ENCODE measurements at regions not wholly inside any gene's neighbourhood (a gene's known extent, or its start where the extent isn't known, plus 50 kb on each side); places are given as distances from the start of the nearest gene placed in this dataset.

- H3K4me3 ChIP-seq (ENCODE audit: low read length), result no peak overlapping the region
- H3K27ac ChIP-seq (ENCODE audit: low read length), result no peak overlapping the region
- no CpG with 5 or more reads among the region's 15 CpGs for WGBS (ENCODE audit: insufficient coverage, insufficient read length)
- H3K36me3 ChIP-seq (ENCODE audit: control insufficient read depth, insufficient read depth, low read length), result no peaks in the 10 kb centered on the region
- H3K27me3 ChIP-seq (ENCODE audit: control insufficient read depth, insufficient read depth, low read length), result no peaks in the 10 kb centered on the region
- H3K4me1 ChIP-seq (ENCODE audit: control insufficient read depth, insufficient read depth, low read length), result no peaks in the 10 kb centered on the region
- DNase-seq (ENCODE audit: low read depth, low spot score), result no peak
- no peaks in the 10 kb centered on the region for H3K9me3 ChIP-seq (ENCODE audit: control insufficient read depth, insufficient read depth, low read length)
Measured at GRCh38 chr16:87040169-87041117, 276.7 kb downstream of the C16orf95 start.

DNA sequence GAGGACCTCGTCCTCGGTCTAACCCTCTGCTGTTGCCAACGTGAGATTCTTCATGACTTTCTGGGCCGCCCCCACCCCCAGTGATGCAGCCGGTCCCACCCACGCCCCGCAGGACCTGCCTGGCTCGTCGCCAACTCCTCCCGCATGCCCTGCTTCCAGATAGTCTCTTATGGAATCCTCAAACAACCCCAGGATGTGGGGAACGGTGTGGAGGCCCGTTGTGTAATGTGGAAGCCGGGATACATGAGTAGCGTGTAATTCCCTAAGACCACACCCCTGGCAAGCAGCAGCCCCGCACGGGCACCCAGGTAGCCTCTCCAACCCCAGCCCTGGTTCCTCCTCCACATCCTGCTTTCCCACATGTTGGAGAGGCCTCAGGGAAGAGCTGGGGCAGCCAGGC, 275.9 kb downstream of the C16orf95 start:
- Histone ChIP-seq H3K36me3 (ENCODE audit: control insufficient read depth, insufficient read depth, low read length) (no peaks in the 10 kb centered on the region), H3K4me3 (ENCODE audit: low read length) (no peak overlapping the region), H3K4me1 (ENCODE audit: control insufficient read depth, insufficient read depth, low read length) (no peaks in the 10 kb centered on the region), H3K27ac (ENCODE audit: low read length) (no peak overlapping the region), H3K27me3 (ENCODE audit: control insufficient read depth, insufficient read depth, low read length) (no peaks in the 10 kb centered on the region), H3K9me3 (ENCODE audit: control insufficient read depth, insufficient read depth, low read length) (no peaks in the 10 kb centered on the region)
- DNase-seq (ENCODE audit: low read depth, low spot score), result no peak
- WGBS (ENCODE audit: insufficient coverage, insufficient read length), result no CpG with 5 or more reads among the region's 16 CpGs

GRCh38 chr16:87042551-87043230, 274.5 kb downstream of the C16orf95 start:
- no peaks in the 10 kb centered on the region for H3K27me3 ChIP-seq (ENCODE audit: control insufficient read depth, insufficient read depth, low read length)
- no peaks in the 10 kb centered on the region for H3K4me1 ChIP-seq (ENCODE audit: control insufficient read depth, insufficient read depth, low read length)
- no peak for DNase-seq (ENCODE audit: low read depth, low spot score)
- no peak overlapping the region for H3K27ac ChIP-seq (ENCODE audit: low read length)
- H3K4me3 ChIP-seq (ENCODE audit: low read length), result no peak overlapping the region
- no peaks in the 10 kb centered on the region for H3K9me3 ChIP-seq (ENCODE audit: control insufficient read depth, insufficient read depth, low read length)
- H3K36me3 ChIP-seq (ENCODE audit: control insufficient read depth, insufficient read depth, low read length), result no peaks in the 10 kb centered on the region
- 100% methylated on average over 2 of the region's 20 CpGs for WGBS (ENCODE audit: insufficient coverage, insufficient read length)

- Histone ChIP-seq H3K27me3 (ENCODE audit: control insufficient read depth, insufficient read depth, low read length) (no peaks in the 10 kb centered on the region), H3K27ac (ENCODE audit: low read length) (no peak overlapping the region), H3K4me3 (ENCODE audit: low read length) (no peak overlapping the region), H3K4me1 (ENCODE audit: control insufficient read depth, insufficient read depth, low read length) (0 out of 2 replicates have a peak, but pooled peaks cover 1% of the 10 kb centered on the region), H3K9me3 (ENCODE audit: control insufficient read depth, insufficient read depth, low read length) (no peaks in the 10 kb centered on the region), H3K36me3 (ENCODE audit: control insufficient read depth, insufficient read depth, low read length) (no peaks in the 10 kb centered on the region)
- no peak for DNase-seq (ENCODE audit: low read depth, low spot score)
- no CpG with 5 or more reads among the region's 20 CpGs for WGBS (ENCODE audit: insufficient coverage, insufficient read length)
Measured at GRCh38 chr16:87043231-87044031, 273.8 kb downstream of the C16orf95 start.

- H3K27me3 ChIP-seq (ENCODE audit: control insufficient read depth, insufficient read depth, low read length), result no peaks in the 10 kb centered on the region
- H3K36me3 ChIP-seq (ENCODE audit: control insufficient read depth, insufficient read depth, low read length), result no peaks in the 10 kb centered on the region
- no peak overlapping the region for H3K27ac ChIP-seq (ENCODE audit: low read length)
- H3K9me3 ChIP-seq (ENCODE audit: control insufficient read depth, insufficient read depth, low read length), result no peaks in the 10 kb centered on the region
- DNase-seq (ENCODE audit: low read depth, low spot score), result no peak
- WGBS (ENCODE audit: insufficient coverage, insufficient read length), result no CpG with 5 or more reads among the region's 8 CpGs
- H3K4me3 ChIP-seq (ENCODE audit: low read length), result no peak overlapping the region
- 0 out of 2 replicates have a peak, but pooled peaks cover 1% of the 10 kb centered on the region for H3K4me1 ChIP-seq (ENCODE audit: control insufficient read depth, insufficient read depth, low read length)
Measured at GRCh38 chr16:87044032-87044382, 273.2 kb downstream of the C16orf95 start.

- no CpG with 5 or more reads among the region's 11 CpGs for WGBS (ENCODE audit: insufficient coverage, insufficient read length)
- Histone ChIP-seq H3K27ac (ENCODE audit: low read length) (no peak overlapping the region), H3K27me3 (ENCODE audit: control insufficient read depth, insufficient read depth, low read length) (no peaks in the 10 kb centered on the region), H3K4me1 (ENCODE audit: control insufficient read depth, insufficient read depth, low read length) (0 out of 2 replicates have a peak, but pooled peaks cover 1% of the 10 kb centered on the region), H3K9me3 (ENCODE audit: control insufficient read depth, insufficient read depth, low read length) (no peaks in the 10 kb centered on the region), H3K4me3 (ENCODE audit: low read length) (no peak overlapping the region), H3K36me3 (ENCODE audit: control insufficient read depth, insufficient read depth, low read length) (no peaks in the 10 kb centered on the region)
- DNase-seq (ENCODE audit: low read depth, low spot score), result no peak
Measured at GRCh38 chr16:87044829-87045228, 272.4 kb downstream of the C16orf95 start.

GRCh38 chr16:87045466-87046216, 271.6 kb downstream of the C16orf95 start:
- Histone ChIP-seq H3K27me3 (ENCODE audit: control insufficient read depth, insufficient read depth, low read length) (no peaks in the 10 kb centered on the region), H3K4me1 (ENCODE audit: control insufficient read depth, insufficient read depth, low read length) (0 out of 2 replicates have a peak, but pooled peaks cover 1% of the 10 kb centered on the region), H3K36me3 (ENCODE audit: control insufficient read depth, insufficient read depth, low read length) (no peaks in the 10 kb centered on the region), H3K9me3 (ENCODE audit: control insufficient read depth, insufficient read depth, low read length) (no peaks in the 10 kb centered on the region), H3K4me3 (ENCODE audit: low read length) (no peak overlapping the region), H3K27ac (ENCODE audit: low read length) (no peak overlapping the region)
- no CpG with 5 or more reads among the region's 25 CpGs for WGBS (ENCODE audit: insufficient coverage, insufficient read length)
- no peak for DNase-seq (ENCODE audit: low read depth, low spot score)

DNA sequence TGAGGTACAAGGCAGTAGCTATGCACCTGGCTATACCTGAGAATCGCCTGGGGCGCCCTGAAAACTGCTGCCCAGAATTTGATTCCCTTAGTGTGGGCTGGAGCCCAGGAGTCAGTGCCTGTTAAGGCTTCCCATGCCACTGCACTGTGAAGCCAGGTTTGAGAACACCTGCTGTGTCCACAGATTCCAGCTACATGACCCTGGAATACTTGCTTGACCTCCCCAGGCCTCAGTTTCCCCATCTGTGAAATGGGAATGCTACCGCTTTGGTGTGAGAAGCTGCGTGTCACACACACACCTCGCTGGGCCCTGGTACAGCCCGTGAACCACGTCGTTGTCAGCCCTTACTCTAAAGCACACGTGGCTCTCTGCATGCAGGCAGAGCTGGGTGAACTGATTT, 271.0 kb downstream of the C16orf95 start:
- no peaks in the 10 kb centered on the region for H3K36me3 ChIP-seq (ENCODE audit: control insufficient read depth, insufficient read depth, low read length)
- H3K9me3 ChIP-seq (ENCODE audit: control insufficient read depth, insufficient read depth, low read length), result no peaks in the 10 kb centered on the region
- WGBS (ENCODE audit: insufficient coverage, insufficient read length), result no CpG with 5 or more reads among the region's 9 CpGs
- H3K27me3 ChIP-seq (ENCODE audit: control insufficient read depth, insufficient read depth, low read length), result no peaks in the 10 kb centered on the region
- DNase-seq (ENCODE audit: low read depth, low spot score), result no peak
- H3K4me1 ChIP-seq (ENCODE audit: control insufficient read depth, insufficient read depth, low read length), result 0 out of 2 replicates have a peak, but pooled peaks cover 1% of the 10 kb centered on the region
- no peak overlapping the region for H3K4me3 ChIP-seq (ENCODE audit: low read length)
- no peak overlapping the region for H3K27ac ChIP-seq (ENCODE audit: low read length)

- WGBS (ENCODE audit: insufficient coverage, insufficient read length), result no CpG with 5 or more reads among the region's 13 CpGs
- H3K27me3 ChIP-seq (ENCODE audit: control insufficient read depth, insufficient read depth, low read length), result no peaks in the 10 kb centered on the region
- H3K4me3 ChIP-seq (ENCODE audit: low read length), result no peak overlapping the region
- H3K9me3 ChIP-seq (ENCODE audit: control insufficient read depth, insufficient read depth, low read length), result no peaks in the 10 kb centered on the region
- H3K4me1 ChIP-seq (ENCODE audit: control insufficient read depth, insufficient read depth, low read length), result 0 out of 2 replicates have a peak, but pooled peaks cover 1% of the 10 kb centered on the region
- H3K27ac ChIP-seq (ENCODE audit: low read length), result no peak overlapping the region
- DNase-seq (ENCODE audit: low read depth, low spot score), result no peak
- H3K36me3 ChIP-seq (ENCODE audit: control insufficient read depth, insufficient read depth, low read length), result no peaks in the 10 kb centered on the region
Measured at GRCh38 chr16:87047221-87048037, 269.8 kb downstream of the C16orf95 start.

Measured in iPS DF 6.9 (cell line).